GM21515 (cell line): ENCODE measurements at regions not wholly inside any gene's neighbourhood (a gene's known extent, or its start where the extent isn't known, plus 50 kb on each side); places are given as distances from the start of the nearest gene placed in this dataset.
"Not testable (repeated sequence)": the region's sequence is repeated elsewhere in the genome, so short reads cannot be mapped to it uniquely, and the experiment has no call there.

Experiments used
- ATAC-seq: cut with Tn5 transposase; IDR thresholded peaks from one replicate; pipeline ENCODE4 v1.9.1; 2021; ENCODE audit not compliant: unreplicated experiment

GRCh38 chr1:79532555-79532954 is 526.0 kb upstream of the ADGRL4 start:
- no peak for ATAC-seq

- no peak for ATAC-seq
These were observed 525.3 kb upstream of the ADGRL4 start for GRCh38 chr1:79531790-79532189.

GRCh38 chr1:79530476-79530875 is 523.9 kb upstream of the ADGRL4 start:
- ATAC-seq, result no peak

GRCh38 chr1:79530055-79530454 is 523.5 kb upstream of the ADGRL4 start:
- no peak for ATAC-seq

GRCh38 chr1:79524126-79524525 is 517.6 kb upstream of the ADGRL4 start:
- ATAC-seq, result no peak

- peak; percentile 94 for ATAC-seq
These were observed 512.7 kb upstream of the ADGRL4 start for GRCh38 chr1:79519084-79519760.

GRCh38 chr1:79517470-79518224 is 511.1 kb upstream of the ADGRL4 start:
- no peak for ATAC-seq

GRCh38 chr1:79507770-79508169 is 501.2 kb upstream of the ADGRL4 start:
- ATAC-seq, result no peak

- ATAC-seq, result no peak
These were observed 494.6 kb upstream of the ADGRL4 start for GRCh38 chr1:79501153-79501552.

- ATAC-seq, result no peak
These were observed 493.0 kb upstream of the ADGRL4 start for GRCh38 chr1:79499541-79499940.

GRCh38 chr1:79497193-79497773 is 490.8 kb upstream of the ADGRL4 start:
- ATAC-seq, result peak; percentile 87

GRCh38 chr1:79496129-79496528 is 489.6 kb upstream of the ADGRL4 start:
- ATAC-seq, result no peak

- ATAC-seq, result not testable (repeated sequence)
These were observed 487.2 kb upstream of the ADGRL4 start for GRCh38 chr1:79493702-79494101.

- ATAC-seq, result not testable (repeated sequence)
These were observed 482.1 kb upstream of the ADGRL4 start for GRCh38 chr1:79488572-79489121.

- ATAC-seq, result no peak
These were observed 472.3 kb upstream of the ADGRL4 start for GRCh38 chr1:79478728-79479373.

GRCh38 chr1:79478160-79478559 is 471.6 kb upstream of the ADGRL4 start:
- no peak for ATAC-seq

- ATAC-seq, result peak; percentile 84
These were observed 465.6 kb upstream of the ADGRL4 start for GRCh38 chr1:79472067-79472656.

- no peak for ATAC-seq
These were observed 462.6 kb upstream of the ADGRL4 start for GRCh38 chr1:79469139-79469538.

- ATAC-seq, result peak; percentile 99
These were observed 454.4 kb upstream of the ADGRL4 start for GRCh38 chr1:79460773-79461436.

- ATAC-seq, result no peak
These were observed 451.2 kb upstream of the ADGRL4 start for GRCh38 chr1:79457562-79458224.
